ENCODE measurements at regions not wholly inside any gene's neighbourhood (a gene's known extent, or its start where the extent isn't known, plus 50 kb on each side); places are given as distances from the start of the nearest gene placed in this dataset.
A peak's percentile ranks its signal among the peaks of the same experiment; 100 is the strongest.
"Not testable (repeated sequence)": the region's sequence is repeated elsewhere in the genome, so short reads cannot be mapped to it uniquely, and the experiment has no call there.

DNA sequence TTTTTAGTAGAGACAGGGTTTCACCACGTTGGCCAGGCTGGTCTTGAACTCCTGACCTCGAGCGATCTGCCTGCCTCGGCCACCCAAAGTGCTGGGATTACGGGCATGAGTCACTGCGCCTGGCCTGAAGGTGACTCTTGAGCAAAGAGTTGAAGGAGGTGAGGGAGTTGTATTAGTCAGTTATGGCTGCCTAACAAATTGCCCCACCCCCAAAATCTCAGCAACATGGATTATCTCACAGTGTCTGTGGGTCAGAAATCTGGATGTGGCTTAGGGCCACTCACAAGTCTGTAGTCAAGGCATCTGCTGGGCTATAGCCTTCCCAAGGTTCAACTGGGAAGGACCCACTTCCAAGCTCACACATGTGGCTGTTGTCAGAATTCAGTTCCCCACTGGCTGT lies 52.8 kb upstream of the ADGRE5 start:
- DNase-seq: no peak

DNA sequence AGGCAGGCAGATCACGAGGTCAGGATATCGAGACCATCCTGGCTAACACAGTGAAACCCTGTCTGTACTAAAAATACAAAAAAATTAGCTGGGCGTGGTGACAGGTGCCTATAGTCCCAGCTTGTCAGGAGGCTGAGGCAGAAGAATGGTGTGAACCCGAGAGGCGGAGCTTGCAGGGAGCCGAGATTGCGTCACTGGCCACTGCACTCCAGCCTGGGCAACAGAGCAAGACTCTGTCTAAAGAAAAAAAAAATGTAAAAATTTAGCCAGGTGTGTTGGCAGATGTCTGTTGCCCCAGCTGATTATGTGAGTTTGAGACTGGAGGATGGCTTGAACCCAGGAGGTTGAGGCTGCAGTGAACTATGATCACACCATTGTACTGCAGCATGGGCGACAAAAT lies 54.2 kb upstream of the ADGRE5 start:
- DNase-seq: not testable (repeated sequence)

DNA sequence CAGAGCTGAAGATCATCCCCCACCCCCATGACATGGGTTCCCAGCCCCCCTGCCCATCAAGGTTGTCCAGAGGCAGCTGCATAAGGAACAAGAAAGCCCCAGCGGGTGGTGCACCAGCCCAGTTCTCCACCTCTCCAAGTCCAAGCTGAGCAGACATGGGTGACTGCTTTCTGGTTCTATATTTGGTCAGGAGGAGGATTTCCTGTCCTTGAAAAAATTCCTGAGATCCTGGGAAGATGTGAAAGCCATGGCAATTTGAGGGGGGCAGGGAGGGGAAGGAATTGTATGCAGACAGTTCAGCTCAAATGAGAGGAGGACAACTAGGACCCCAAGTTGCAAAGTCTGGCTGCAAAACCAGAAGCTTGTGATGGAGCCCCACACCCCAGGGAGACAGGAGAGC lies 55.4 kb upstream of the ADGRE5 start:
- no peak for DNase-seq

- DNase-seq: no peak
Measured at GRCh38 chr19:14325134-14325533, 56.1 kb upstream of the ADGRE5 start.

DNA sequence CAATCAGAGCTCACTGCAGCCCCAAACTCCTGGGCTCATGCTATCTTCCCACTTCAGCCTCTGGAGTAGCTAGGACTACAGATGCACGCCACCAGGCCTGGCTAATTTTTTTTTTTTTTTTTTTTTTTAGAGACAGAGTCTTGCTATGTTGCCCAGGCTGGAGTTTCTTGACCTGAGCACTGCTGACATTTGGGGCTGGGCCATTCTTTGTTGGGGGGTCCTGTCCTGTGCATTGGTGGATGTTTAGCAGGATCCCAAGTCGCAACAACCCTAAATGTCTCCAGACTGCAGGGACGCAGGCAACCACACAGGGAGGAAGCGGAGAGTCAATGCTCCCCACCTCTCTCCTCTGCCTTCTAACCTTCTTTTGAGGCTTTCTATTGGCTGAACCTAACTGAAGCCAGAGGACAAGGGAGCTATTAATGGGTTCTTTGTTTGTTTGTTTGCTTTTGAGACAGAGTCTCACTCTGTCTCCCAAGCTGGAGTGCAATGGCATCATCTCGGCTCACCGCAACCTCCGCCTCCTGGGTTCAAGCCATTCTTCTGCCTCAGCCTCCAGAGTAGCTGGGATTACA lies 58.3 kb upstream of the ADGRE5 start:
- DNase-seq: no peak

DNA sequence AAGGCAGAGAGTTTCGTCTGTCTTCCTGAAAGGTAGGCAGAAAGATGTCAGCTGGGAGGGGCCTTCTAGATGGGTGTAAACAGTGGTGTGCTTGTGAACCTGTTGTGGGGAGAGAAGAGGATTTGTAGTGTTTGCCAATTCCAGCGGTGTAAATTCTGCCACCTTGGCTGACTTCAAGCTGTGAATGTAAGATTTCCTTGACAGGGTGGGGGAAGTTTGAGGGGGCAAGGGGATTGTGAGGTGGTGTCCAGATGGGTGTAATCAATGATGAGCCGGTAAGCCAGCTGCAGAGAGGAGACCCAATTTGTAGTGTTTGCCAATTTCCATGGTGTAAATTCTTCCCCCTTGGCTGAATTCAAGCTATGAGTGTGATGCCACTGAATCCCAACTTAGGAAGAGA lies 61.0 kb upstream of the ADGRE5 start:
- DNase-seq: no peak

DNA sequence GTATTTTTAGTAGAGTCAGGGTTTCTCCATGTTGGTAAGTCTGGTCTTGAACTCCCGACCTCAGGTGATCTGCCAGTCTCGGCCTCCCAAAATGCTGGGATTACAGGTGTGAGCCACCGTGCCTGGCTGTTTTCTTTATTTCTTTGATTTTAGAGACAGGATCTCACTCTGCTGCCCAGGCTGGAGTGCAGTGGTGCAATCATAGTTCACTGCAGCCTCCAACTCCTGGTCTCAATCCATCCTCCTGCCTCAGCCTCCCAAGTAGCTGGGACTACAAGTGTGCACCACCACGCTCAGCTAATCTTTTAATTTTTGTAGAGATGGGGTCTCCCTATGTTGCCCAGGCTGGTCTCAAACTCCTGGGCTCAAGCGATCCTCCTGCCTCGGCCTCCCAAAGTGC lies 61.5 kb upstream of the ADGRE5 start:
- DNase-seq: not testable (repeated sequence)

DNA sequence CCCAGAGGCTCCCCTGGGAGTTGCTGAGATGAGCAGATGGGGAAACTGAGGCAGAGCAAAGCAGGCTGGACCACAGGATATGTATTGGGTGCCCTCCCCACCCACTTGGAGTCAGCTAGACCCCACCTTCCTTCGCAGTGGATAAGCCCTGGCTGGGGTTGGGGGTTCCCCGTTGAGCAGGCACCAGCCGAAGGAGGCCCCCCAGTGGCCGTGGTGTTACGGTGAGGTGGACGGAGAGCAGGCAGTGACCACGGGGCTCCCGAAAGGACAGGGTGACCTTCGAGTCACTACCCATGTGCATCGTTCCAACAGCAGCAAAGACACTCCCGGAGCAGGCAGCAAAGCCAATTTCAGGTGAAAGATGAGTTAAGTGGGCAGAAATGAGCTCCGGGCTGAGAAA lies 62.4 kb upstream of the ADGRE5 start:
- no peak for DNase-seq

DNA sequence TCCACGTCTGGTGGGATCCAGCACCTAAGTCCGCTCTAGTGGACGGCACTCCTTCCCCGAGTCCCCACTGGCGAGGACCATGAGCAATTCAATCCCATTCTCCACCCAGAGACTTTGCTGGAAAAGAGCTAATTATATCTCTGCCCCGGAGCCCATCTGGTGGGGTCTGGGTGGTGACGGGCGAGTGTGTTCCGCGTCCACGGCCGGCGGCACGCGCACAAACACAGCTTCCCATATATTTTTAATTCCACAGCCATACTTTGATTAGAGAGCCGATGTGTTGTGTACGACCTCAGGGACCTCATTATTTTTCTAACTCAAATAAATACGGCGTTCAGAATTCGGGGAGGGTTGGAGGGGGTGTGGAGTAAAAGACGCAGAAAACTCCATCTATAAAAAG lies 64.1 kb upstream of the ADGRE5 start:
- no peak for DNase-seq

- DNase-seq: no peak
Measured at GRCh38 chr19:14315433-14315832, 65.8 kb upstream of the ADGRE5 start.

DNA sequence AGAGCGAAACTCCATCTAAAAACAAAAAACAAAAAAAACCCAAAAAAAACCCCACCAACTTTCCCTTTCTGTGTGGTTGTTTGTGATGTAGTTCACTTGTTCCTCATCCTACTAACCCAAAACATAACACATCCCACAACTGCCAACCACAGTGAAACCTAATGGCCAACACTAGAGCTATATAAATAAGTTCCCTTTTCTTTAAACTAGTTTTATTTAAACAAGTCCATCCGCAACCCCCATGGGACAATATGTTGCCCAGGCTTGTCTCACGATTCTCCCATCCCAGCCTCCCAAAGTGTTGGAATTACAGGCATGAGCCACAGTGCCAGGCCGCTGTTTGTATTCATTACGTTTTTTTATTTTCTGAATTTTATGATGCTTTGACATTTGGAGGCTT lies 71.2 kb upstream of the ADGRE5 start:
- no peak for DNase-seq

- DNase-seq: no peak
Measured at GRCh38 chr19:14305706-14306105, 75.5 kb upstream of the ADGRE5 start.

DNA sequence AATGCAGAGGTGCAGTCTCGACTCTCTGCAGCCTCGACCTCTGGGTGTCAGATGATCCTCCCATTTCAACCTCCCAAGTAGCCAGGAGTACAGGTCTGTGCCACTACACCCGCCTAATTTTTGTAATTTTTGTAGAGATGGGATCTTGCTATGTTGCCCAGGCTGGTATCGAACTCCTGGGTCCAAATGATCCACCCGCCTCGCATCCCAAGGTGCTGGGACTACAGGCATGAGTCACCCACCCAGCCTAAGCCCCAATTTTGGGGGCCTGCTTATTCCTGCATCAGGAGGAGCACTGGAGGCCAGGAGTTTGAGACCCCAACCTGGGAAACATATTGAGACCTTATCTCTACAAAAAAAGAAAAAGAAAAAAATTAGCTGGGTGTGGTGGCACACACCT lies 80.1 kb upstream of the ADGRE5 start:
- no peak for DNase-seq

GRCh38 chr19:14300303-14300702 lies 80.9 kb upstream of the ADGRE5 start:
- DNase-seq: no peak

GRCh38 chr19:14299224-14299827 lies 81.9 kb upstream of the ADGRE5 start:
- not testable (repeated sequence) for DNase-seq

DNA sequence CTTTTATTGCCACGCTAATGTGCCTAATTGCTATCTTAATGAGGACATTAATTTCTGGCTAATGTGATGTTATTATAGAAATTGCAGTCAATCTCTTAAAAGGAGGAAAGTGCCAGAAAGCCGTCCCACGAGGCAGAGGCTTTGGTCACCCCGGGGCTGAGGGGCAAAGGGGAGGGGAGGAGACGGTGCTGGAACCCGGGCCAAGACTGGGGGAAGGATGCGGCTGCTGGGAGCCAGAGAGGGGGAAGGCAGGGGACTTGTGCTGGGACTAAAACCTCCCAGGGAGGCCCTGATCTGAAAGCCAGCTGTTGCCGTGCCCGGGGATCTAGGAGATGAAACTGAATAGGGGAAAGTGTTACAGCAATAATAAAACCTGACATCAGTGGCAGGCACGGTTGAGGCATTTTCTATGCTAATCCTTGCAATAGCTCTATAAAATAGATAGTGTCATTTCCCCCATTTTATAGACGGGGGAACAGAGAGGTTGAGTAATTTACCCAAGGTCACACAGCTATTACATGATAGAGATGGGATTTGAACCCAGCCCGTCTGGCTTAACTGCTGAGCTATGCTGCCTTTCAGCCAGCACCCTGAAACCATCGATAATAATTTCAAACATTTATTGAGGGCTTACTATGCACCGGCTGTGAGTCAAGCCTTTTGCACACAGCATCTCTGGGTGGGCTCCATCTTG lies 83.2 kb upstream of the ADGRE5 start:
- not testable (repeated sequence) for DNase-seq

DNA sequence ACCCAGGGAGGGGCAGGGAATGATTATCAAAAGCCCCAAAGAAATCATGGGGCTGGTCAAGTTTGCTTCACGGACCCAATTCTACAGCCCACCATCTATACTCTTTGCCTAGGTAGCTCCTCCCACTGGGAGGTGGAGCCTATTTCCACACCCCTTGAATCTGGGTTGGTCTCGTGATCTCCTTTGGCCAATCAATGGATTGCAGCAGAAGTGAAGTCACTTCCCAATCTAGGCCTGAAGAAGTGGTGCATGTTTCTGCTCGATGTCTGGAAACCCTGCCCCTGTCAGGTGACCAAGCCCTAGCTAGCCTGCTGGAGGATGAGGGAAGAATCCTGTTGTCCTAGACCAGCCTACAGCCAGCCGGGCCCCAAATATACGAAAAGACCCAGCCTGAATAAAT lies 86.3 kb upstream of the ADGRE5 start:
- peak in 1 of 2 experiments; percentile 4 for DNase-seq

DNA sequence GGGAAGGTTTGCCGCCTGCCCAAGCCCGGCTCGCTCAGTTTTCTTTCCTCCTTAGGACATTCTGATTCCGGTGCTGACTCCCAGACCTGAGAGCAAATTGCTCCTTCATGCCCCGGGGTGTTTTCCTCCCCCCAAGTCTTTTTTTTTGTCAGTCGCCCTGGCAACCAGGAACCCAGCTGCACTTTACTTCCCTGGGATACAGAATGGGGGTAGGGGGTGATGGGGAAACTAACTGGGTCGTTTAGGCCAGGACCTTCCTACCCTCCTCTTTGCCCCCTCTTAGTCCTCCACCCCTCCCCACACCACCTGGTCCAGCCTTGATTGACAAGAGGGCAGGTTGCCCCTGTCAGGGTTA lies 87.5 kb upstream of the ADGRE5 start:
- not testable (repeated sequence) for DNase-seq

DNA sequence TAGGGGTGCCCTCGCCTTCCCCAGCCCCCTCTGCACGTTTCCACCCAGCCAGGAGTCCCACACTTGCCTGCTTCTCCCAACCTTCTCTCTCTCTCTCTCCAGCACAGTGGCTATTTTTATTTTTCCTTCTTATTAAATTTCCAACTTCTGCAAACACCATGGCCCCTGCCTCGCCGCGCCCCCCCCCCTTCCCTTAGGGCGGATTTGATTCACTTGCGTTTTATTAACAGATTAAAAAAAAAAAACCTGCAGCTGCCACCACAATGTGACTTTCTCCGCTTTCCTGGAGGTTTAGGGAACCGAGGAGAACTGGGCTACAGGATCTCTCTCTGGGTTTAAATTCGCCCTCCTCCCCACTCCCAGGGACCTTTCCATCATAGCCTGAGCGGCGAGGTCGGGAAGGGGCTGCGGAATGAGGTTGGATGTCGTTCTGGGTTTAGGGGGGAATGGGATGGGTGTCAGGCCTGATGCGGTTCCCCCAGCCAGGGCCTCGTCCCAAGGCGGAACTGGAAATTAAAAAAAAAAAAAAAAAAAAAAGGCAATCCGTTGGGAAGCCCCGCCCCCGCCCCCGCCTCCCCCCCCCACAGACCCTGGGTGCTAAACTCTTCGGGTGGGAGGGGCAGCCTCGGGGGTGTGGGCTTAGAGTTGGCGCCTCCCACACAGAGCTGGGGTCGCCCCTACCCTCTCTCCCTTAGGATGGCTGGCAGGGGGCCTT lies 87.3 kb upstream of the ADGRL1 start:
- peak in 1 of 2 experiments; percentile 3 for DNase-seq

GRCh38 chr19:14289810-14290209 lies 83.8 kb upstream of the ADGRL1 start:
- DNase-seq: not testable (repeated sequence)

DNA sequence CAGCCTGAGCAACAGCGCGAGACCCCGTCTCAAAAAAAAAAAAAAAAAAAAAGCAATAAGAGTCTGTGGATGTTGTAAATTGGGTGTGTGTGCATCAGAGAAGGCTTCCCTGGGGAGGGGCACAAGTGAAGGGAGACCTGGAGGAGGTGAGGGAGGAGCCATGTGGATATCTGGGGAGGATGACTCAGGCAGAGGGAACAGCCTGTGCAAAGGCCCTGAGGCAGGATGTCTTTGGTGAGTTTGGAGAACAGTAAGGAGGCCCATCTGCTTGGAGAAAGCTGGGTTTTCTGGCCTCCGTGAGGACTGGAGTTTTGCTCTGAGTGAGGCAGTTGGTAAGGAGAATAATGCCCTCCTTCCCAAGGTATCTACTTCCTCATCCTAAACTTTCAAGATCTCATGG lies 81.9 kb upstream of the ADGRL1 start:
- DNase-seq: not testable (repeated sequence)

DNA sequence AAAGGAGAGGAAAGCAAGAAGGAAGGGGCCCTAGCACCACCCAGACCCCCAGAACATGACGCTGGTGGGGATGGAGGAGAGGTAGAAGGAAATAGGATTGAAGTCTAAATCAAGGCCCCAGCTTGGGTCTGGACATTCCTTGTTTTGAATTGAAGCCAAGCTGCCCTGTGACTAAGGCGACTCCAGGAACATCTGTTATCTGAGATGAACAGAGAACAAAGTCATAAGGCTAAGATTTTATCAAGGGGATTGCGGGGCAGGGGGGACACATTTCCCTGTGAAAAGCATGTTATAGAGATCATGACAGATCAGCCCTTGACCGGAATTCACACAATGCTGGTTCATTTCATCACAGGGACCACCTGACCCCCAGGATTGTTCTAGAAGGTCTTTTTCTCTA lies 80.6 kb upstream of the ADGRL1 start:
- not testable (repeated sequence) for DNase-seq

DNA sequence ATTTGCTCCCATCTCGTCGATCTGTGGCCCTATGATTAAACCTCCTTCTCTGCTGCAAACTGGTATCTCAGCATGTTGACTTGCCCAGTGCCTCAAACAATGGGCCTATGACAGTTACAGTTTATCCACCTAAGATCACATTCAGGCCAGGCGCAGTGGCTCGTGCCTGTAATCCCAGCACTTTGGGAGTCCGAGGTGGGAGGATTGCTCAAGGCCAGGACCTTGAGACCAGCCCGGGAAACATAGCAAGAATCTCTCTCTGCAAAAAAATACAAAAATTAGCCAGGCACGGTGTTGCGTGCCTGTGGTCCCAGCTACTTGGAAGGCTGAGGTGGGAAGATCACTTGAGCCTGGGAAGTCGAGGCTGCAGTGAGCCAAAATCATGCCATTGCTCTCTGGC lies 79.8 kb upstream of the ADGRL1 start:
- not testable (repeated sequence) for DNase-seq

All from stimulated activated CD4-positive, alpha-beta T cell treated with anti-CD3 and anti-CD28 coated beads, Interleukin-4, amount 100 ng/mL, for 4 hours (primary cell).